ENCODE measurements at regions not wholly inside any gene's neighbourhood (a gene's known extent, or its start where the extent isn't known, plus 50 kb on each side); places are given as distances from the start of the nearest gene placed in this dataset.
"Not testable (repeated sequence)": the region's sequence is repeated elsewhere in the genome, so short reads cannot be mapped to it uniquely, and the experiment has no call there.

- TF ChIP-seq CTCF (conservative IDR thresholded peaks at IDR 0.05) (no peak), EZH2 (IDR thresholded peaks at IDR 0.05; ENCODE audit: low read depth) (no peak)
- intact Hi-C loops (cut with micrococcal nuclease; ENCODE audit: unreplicated experiment), result no loop called here
- POLR2A ChIA-PET (ENCODE audit: unreplicated experiment), result no interaction called here
- no peak overlapping the region for H3K27ac ChIP-seq
- H3K36me3 ChIP-seq (ENCODE audit: low read depth), result no peaks in the 10 kb centered on the region
- no peak overlapping the region for H2AFZ ChIP-seq
- no peaks in the 10 kb centered on the region for H3K9me2 ChIP-seq (ENCODE audit: insufficient read depth)
- no TSS peak for BruUV-seq (replicated peaks)
- H3K4me3 ChIP-seq, result no peak overlapping the region
- no peaks in the 10 kb centered on the region for H3F3A ChIP-seq (ENCODE audit: insufficient read depth, low read depth)
- H3K9me3 ChIP-seq (ENCODE audit: insufficient read depth, low read depth), result no peaks in the 10 kb centered on the region
- no peak overlapping the region for H3K4me2 ChIP-seq
- no peak for DNase-seq
- peaks cover 32% of the 10 kb centered on the region for H3K27me3 ChIP-seq (ENCODE audit: insufficient read depth, low read depth)
- no peaks in the 10 kb centered on the region for H4K20me1 ChIP-seq (ENCODE audit: insufficient read depth)
- no peaks in the 10 kb centered on the region for H3K4me1 ChIP-seq (replicated peaks; ENCODE audit: insufficient read depth)
- CTCF ChIA-PET, result no interaction called here
- no peaks in the 10 kb centered on the region for H3K79me2 ChIP-seq (ENCODE audit: low read depth)
Observed at GRCh38 chr5:160496784-160497183, 75.1 kb downstream of the PTTG1 start.

- Histone ChIP-seq H2AFZ (no peak overlapping the region), H3K27me3 (ENCODE audit: insufficient read depth, low read depth) (peaks cover 32% of the 10 kb centered on the region), H3K4me2 (no peak overlapping the region), H4K20me1 (ENCODE audit: insufficient read depth) (no peaks in the 10 kb centered on the region), H3F3A (ENCODE audit: insufficient read depth, low read depth) (no peaks in the 10 kb centered on the region), H3K4me1 (replicated peaks; ENCODE audit: insufficient read depth) (no peaks in the 10 kb centered on the region), H3K4me3 (no peak overlapping the region), H3K36me3 (ENCODE audit: low read depth) (no peaks in the 10 kb centered on the region), H3K9me3 (ENCODE audit: insufficient read depth, low read depth) (no peaks in the 10 kb centered on the region), H3K9me2 (ENCODE audit: insufficient read depth) (no peaks in the 10 kb centered on the region), H3K27ac (no peak overlapping the region), H3K79me2 (ENCODE audit: low read depth) (no peaks in the 10 kb centered on the region)
- no TSS peak for BruUV-seq (replicated peaks)
- no peak for DNase-seq
- TF ChIP-seq CTCF (conservative IDR thresholded peaks at IDR 0.05), result no peak
- TF ChIP-seq EZH2 (IDR thresholded peaks at IDR 0.05; ENCODE audit: low read depth), result no peak
- ChIA-PET POLR2A (ENCODE audit: unreplicated experiment) (no interaction called here), CTCF (no interaction called here)
- intact Hi-C loops (cut with micrococcal nuclease; ENCODE audit: unreplicated experiment), result no loop called here
Observed at GRCh38 chr5:160497878-160498277, 76.2 kb downstream of the PTTG1 start.

GRCh38 chr5:160498441-160499043 lies 76.9 kb downstream of the PTTG1 start:
- CTCF ChIA-PET; H3K36me3 ChIP-seq (ENCODE audit: low read depth); H3K9me3 ChIP-seq (ENCODE audit: insufficient read depth, low read depth); DNase-seq; H2AFZ ChIP-seq; H3K9me2 ChIP-seq (ENCODE audit: insufficient read depth); H3F3A ChIP-seq (ENCODE audit: insufficient read depth, low read depth); H3K79me2 ChIP-seq (ENCODE audit: low read depth); H3K4me3 ChIP-seq; H3K4me2 ChIP-seq; intact Hi-C loops (cut with micrococcal nuclease; ENCODE audit: unreplicated experiment); H3K4me1 ChIP-seq (replicated peaks; ENCODE audit: insufficient read depth); POLR2A ChIA-PET (ENCODE audit: unreplicated experiment); H4K20me1 ChIP-seq (ENCODE audit: insufficient read depth); BruUV-seq (replicated peaks); H3K27ac ChIP-seq: not testable (repeated sequence)
- H3K27me3 ChIP-seq (ENCODE audit: insufficient read depth, low read depth), result peaks cover 32% of the 10 kb centered on the region
